ENCODE measurements at regions not wholly inside any gene's neighbourhood (a gene's known extent, or its start where the extent isn't known, plus 50 kb on each side); places are given as distances from the start of the nearest gene placed in this dataset.

DNA sequence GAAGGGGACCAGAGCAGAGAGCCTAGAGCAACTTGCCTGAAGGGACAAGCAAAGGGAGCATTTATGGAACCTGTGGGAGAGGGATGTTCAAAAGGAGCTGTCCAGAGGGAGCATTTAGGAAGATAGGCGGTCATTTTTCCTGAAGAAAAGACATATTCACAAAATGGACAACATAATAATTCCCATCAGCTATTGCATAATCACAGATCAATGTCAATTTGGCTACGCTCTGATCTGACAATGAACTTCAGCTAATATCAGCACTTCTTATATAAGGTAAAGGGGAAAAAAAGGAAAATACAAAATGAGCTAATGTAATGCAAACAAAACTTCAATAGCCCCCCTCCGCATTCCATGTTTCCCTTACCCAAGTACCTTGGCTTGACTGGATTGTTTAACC, 291.1 kb upstream of the CDH7 start:
- no peak for DNase-seq (ENCODE audit: low read depth)
- H3K4me3 ChIP-seq (ENCODE audit: low read depth, low read length), result no peak overlapping the region

GRCh38 chr18:65458871-65459270, 291.9 kb upstream of the CDH7 start:
- DNase-seq (ENCODE audit: low read depth), result no peak
- TF ChIP-seq, protein P1, sequence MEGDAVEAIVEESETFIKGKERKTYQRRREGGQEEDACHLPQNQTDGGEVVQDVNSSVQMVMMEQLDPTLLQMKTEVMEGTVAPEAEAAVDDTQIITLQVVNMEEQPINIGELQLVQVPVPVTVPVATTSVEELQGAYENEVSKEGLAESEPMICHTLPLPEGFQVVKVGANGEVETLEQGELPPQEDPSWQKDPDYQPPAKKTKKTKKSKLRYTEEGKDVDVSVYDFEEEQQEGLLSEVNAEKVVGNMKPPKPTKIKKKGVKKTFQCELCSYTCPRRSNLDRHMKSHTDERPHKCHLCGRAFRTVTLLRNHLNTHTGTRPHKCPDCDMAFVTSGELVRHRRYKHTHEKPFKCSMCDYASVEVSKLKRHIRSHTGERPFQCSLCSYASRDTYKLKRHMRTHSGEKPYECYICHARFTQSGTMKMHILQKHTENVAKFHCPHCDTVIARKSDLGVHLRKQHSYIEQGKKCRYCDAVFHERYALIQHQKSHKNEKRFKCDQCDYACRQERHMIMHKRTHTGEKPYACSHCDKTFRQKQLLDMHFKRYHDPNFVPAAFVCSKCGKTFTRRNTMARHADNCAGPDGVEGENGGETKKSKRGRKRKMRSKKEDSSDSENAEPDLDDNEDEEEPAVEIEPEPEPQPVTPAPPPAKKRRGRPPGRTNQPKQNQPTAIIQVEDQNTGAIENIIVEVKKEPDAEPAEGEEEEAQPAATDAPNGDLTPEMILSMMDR (conservative IDR thresholded peaks at IDR 0.05; ENCODE audit: low read depth, low read length), result no peak
- no peak overlapping the region for H3K4me3 ChIP-seq (ENCODE audit: low read depth, low read length)

More for the DNA sequence above, 291.1 kb upstream of the CDH7 start:
- TF ChIP-seq, protein P1 (conservative IDR thresholded peaks at IDR 0.05; ENCODE audit: low read depth, low read length), result no peak

GRCh38 chr18:65439188-65439587, 311.6 kb upstream of the CDH7 start:
- H3K4me3 ChIP-seq (ENCODE audit: low read depth, low read length), result no peak overlapping the region
- TF ChIP-seq, protein P1 (conservative IDR thresholded peaks at IDR 0.05; ENCODE audit: low read depth, low read length), result no peak
- peak; percentile 0 for DNase-seq (ENCODE audit: low read depth)

- DNase-seq (ENCODE audit: low read depth), result no peak
- H3K4me3 ChIP-seq (ENCODE audit: low read depth, low read length), result no peak overlapping the region
- TF ChIP-seq, protein P1 (conservative IDR thresholded peaks at IDR 0.05; ENCODE audit: low read depth, low read length), result no peak
These were observed 314.4 kb upstream of the CDH7 start for GRCh38 chr18:65436430-65436829.

DNA sequence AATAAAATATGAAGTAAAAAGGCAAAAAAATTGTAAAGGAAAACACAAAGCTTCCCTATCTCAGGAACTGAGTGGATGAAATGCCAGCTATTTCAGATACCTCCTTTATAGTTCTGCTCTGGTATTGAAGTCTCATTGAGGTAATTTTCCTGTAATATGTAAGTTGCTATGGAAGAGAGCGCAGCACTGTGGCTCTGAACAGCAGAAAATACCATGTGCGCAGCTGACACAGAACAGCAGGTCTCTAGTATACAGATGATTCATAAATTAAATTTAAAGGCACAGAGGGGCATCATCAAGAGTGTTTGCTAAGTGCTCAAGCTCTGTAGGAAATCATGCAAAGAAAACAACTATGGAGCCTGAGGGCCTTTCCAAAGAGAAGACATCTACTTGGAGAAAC, 315.3 kb upstream of the CDH7 start:
- TF ChIP-seq, protein P1 (conservative IDR thresholded peaks at IDR 0.05; ENCODE audit: low read depth, low read length), result no peak
- H3K4me3 ChIP-seq (ENCODE audit: low read depth, low read length), result no peak overlapping the region
- DNase-seq (ENCODE audit: low read depth), result no peak

DNA sequence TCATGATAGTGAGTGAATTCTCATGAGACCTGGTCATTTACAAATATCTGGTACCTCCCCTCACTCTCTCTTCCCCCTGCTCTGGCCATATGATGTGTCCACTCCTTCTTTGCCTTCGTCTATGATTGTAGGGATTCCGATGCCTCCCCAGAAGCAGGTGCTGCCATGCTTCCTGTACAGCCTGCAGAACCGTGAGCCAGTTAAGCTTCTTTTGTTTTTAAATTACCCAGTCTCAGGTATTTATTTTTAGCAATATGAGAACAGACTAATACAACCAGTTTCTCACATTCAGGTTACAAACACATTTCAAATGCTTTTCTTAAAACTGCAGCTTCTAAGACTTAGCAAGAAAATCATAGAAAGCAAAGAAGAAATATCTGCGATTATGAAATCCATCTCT, 321.2 kb upstream of the CDH7 start:
- TF ChIP-seq, protein P1 (conservative IDR thresholded peaks at IDR 0.05; ENCODE audit: low read depth, low read length), result no peak
- H3K4me3 ChIP-seq (ENCODE audit: low read depth, low read length), result no peak overlapping the region
- DNase-seq (ENCODE audit: low read depth), result no peak

DNA sequence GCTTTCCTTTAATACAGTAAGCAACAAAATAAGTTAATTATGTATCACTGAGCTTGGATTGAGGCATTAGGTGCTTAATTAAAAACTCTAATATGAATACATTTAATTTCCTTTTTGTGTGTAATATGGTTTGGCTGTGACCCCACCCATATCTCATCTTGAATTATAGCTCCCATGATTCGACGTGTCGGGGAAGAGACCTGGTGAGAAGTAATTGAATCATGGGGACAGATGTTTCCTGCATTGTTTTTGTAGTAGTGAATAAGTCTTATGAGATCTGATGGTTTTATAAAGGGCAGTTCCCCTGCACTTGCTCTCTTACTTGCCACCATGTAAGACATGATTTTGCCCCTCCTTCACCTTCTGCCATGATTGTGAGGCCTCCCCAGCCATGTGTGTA, 325.4 kb upstream of the CDH7 start:
- DNase-seq (ENCODE audit: low read depth), result no peak
- no peak overlapping the region for H3K4me3 ChIP-seq (ENCODE audit: low read depth, low read length)
- TF ChIP-seq, protein P1 (conservative IDR thresholded peaks at IDR 0.05; ENCODE audit: low read depth, low read length), result no peak

All from choroid plexus epithelial cell (primary cell).